NCI-H345 (cell line): ENCODE measurements at regions not wholly inside any gene's neighbourhood (a gene's known extent, or its start where the extent isn't known, plus 50 kb on each side); places are given as distances from the start of the nearest gene placed in this dataset.
A peak's percentile ranks its signal among the peaks of the same experiment; 100 is the strongest.

Source experiments
- DNase-seq: peaks from one replicate; lab custom pipeline; 2025; lab: John Stamatoyannopoulos, UW

DNA sequence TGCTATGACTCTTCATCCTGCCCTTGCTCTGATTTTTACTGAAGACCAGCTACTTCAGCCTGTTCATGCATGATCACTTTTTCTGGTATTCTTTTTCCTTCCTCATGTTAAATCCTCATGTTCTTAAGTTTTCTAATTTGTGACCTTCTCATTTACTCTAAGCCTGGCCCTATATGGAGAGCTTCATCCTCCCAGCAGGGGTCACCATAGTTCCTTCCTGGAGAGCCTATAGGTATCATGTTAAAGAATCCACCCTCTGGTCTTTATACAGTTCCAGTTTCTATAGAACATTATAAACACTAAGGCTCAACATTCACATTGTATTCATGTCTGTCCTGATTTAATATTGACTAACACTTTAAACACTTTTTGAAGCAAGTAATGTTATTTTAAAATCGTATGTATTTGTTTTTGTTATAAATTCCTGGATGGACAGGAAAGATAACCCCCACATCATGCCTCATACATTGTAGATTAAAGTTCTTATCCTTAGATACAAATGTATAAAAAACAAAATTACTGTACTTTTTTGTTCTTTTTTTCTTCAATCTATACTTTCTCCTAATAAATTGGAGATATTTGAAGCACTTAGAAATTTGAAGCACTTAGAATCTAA is 53.8 kb upstream of the OTUD4 start:
- peak; percentile 52 for DNase-seq

- DNase-seq: no peak
Observed at GRCh38 chr4:145231906-145232700, 51.7 kb upstream of the OTUD4 start.

GRCh38 chr4:145230726-145231125 is 50.3 kb upstream of the OTUD4 start:
- DNase-seq: no peak
